ENCODE measurements at regions not wholly inside any gene's neighbourhood (a gene's known extent, or its start where the extent isn't known, plus 50 kb on each side); places are given as distances from the start of the nearest gene placed in this dataset.

DNA sequence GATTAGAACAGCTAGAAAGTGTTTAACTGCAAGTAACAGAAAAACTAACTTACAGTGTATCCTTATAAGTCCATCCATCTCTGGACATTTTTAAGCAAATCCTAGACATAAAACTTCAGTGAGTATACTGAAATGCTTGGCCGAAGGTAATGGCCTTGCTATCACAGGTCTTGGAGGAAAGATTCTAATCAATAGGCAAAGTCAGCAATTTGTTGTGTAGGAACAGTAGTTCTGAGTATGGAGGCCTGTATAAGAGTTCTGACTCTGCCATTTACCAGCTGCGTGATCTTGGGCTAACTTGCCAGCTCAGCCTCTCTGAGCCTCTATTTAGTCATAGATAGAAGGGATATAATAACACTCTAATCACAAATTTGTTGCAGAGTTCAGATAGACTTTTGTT lies 328.1 kb downstream of the IL20RB start:
- TF ChIP-seq, protein P1, sequence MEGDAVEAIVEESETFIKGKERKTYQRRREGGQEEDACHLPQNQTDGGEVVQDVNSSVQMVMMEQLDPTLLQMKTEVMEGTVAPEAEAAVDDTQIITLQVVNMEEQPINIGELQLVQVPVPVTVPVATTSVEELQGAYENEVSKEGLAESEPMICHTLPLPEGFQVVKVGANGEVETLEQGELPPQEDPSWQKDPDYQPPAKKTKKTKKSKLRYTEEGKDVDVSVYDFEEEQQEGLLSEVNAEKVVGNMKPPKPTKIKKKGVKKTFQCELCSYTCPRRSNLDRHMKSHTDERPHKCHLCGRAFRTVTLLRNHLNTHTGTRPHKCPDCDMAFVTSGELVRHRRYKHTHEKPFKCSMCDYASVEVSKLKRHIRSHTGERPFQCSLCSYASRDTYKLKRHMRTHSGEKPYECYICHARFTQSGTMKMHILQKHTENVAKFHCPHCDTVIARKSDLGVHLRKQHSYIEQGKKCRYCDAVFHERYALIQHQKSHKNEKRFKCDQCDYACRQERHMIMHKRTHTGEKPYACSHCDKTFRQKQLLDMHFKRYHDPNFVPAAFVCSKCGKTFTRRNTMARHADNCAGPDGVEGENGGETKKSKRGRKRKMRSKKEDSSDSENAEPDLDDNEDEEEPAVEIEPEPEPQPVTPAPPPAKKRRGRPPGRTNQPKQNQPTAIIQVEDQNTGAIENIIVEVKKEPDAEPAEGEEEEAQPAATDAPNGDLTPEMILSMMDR (IDR thresholded peaks at IDR 0.05): no peak
- TF ChIP-seq EP300 (IDR thresholded peaks at IDR 0.05): no peak

Data from upper lobe of left lung (tissue), 4 donors.